Lung microvascular endothelial cell (primary cell): ENCODE measurements at regions not wholly inside any gene's neighbourhood (a gene's known extent, or its start where the extent isn't known, plus 50 kb on each side); places are given as distances from the start of the nearest gene placed in this dataset.
"Not testable (repeated sequence)": the region's sequence is repeated elsewhere in the genome, so short reads cannot be mapped to it uniquely, and the experiment has no call there.

Source experiments
- DNase-seq, 2 donors: peaks; one replicate each; pipeline versions ENCODE4 v3.0.0 to v3.0.0-alpha.2; 2010; ENCODE audit warnings: low read depth in 2 of 2

- DNase-seq = not testable (repeated sequence)
These were observed 94.0 kb upstream of the NIPBL start for GRCh38 chr5:36782612-36783011.

DNA sequence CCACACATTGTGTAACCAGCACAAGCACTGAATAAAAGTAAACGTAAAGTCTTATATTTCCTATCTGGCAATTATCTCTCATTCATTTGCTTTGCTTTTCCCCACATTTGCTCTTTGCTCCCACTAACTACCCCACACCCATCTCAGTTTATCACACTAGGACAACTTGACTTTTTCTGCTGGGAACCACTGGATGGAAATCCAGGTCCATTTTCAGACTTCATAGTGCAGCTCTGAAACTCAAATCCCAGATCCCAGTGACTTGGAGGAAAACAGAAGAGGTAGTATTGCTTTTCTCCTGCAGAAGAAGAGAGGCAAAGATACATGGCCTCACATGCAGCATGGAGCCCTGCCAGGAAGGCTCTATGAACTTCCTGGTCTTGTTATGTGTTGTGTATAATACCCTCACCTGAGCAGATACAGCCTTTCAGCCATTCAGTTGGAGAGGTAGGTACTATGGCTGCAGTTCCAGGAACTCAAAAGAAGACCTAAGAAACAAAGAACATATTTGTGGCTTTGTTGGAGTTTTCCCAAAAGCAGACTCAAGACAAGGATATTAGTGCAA is 90.0 kb upstream of the NIPBL start:
- no peak for DNase-seq

DNA sequence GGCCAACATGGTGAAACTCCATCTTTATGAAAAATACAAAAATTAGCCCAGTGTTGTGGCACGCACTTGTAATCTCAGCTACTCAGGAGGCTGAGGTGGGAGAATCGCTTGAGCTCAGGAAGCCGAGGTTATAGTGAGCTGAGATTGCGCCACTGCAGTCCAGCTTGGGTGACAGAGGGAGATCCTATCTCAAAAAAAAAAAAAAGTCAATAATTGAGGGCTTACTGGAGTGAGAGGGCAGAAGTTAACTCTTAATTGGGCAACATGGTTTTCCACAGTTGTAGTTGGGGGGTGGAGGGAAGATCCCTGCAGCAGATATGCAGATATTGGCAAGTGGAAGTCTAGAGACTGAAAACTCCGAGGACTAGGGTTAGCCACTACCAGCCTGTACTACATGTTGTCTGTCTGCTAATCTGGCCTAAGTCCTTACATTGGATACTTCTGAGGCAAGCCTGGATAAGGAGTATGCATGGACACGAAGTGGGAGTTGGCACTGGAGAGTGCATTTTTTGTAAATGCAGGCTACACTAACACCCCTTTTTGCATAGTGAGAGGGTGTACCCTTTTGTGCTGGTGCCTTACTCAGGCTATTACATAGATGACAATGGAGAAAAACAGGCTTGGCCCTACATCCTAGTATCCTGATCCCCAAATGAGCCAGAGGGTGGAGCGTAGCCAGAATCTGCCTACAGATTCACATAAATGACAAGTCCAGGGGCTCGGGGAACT is 89.0 kb upstream of the NIPBL start:
- DNase-seq = no peak

DNA sequence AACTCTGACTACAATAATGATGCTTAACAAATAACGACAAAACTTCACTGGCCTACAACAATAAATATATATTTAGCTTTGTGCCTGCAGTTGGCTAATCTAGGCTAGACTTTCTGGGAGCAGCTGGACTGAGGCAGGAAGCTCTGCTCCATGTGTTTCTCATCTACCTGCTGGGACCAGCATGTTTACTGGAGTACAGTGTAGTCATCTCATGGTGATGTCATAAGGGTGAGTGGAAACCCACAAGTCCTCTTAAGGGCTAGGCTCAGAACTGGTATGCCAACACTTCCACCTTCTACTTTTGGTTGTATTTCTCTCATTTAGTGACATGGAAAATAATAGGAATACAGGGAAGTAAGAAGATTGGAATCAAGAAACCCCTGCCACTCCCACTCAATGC is 85.7 kb upstream of the NIPBL start:
- no peak for DNase-seq

DNA sequence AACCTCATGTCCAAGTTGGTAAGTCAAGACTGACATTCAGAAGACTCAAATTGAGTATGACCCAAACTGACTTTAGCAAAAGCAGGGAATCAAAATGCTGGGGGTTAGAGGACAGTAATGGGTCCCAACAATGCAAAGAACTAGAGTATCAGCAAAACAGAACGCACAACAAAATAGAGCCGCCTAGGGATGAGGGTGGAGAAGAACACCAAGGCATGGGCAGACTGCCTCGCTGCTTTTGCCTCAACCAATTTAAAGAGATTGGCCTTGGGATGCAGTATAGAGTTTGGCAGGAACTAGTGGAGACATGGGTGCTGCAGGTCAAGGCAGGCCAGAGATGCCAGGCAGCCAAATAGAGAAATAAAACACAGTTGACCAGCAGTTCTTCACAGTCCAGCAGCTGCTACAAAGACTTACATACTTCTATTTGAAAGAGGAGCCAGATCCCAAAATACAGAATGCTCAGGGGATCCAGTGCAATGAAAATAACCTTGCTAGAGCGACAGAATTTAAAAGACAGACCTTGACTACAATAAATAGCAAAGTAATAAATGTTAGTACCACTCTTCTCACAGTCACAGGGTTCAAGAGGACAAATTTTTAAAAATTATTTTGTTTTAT is 83.9 kb upstream of the NIPBL start:
- no peak for DNase-seq

- no peak for DNase-seq
These were observed 81.2 kb upstream of the NIPBL start for GRCh38 chr5:36795366-36795765.

GRCh38 chr5:36796155-36796554 is 80.4 kb upstream of the NIPBL start:
- DNase-seq = no peak

GRCh38 chr5:36801523-36801922 is 75.0 kb upstream of the NIPBL start:
- DNase-seq = no peak

- DNase-seq = no peak
These were observed 74.4 kb upstream of the NIPBL start for GRCh38 chr5:36802187-36802586.

- not testable (repeated sequence) for DNase-seq
These were observed 63.3 kb upstream of the NIPBL start for GRCh38 chr5:36813249-36813648.

DNA sequence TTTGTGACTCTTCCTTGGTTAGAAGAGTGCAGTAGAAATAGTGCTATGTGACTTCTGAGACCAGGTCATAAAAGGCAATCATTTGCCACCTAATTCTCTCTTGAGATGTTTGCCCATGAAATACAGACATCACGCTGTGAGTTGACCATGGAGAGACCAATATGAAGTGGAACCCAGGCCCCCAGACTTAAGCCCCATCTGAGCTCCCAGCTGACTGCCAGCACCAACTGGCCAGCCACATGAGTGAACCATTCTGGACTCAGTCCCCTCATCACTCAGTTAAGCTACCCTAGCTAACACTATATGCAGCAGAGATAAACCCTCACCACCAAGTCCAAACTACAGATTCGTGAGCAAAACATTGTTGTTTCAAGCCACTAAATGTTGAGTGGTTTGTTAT is 60.7 kb upstream of the NIPBL start:
- no peak for DNase-seq

GRCh38 chr5:36820900-36821299 is 55.7 kb upstream of the NIPBL start:
- no peak for DNase-seq

DNA sequence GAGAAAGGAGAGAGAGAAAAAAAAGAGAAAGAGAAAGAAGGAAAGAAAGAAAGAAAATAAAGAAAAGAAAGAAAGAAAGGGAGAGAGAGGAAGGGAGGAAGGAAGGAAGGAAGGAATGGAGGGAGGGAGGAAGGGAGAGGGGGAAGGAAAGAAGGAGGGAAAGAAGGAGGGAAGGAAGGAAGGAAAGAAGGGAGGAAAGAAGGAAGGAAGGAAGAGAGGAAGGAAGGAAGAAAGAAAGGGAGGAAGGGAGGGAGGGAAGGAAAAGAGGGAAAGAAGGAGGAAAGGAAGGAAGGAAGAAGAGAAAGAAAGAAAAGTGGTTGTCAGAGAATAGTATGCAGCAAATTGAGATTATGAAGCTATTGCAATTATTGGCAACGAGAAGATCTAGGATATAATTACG is 49.9 kb upstream of the NIPBL start:
- DNase-seq = no peak
